ENCODE measurements at regions not wholly inside any gene's neighbourhood (a gene's known extent, or its start where the extent isn't known, plus 50 kb on each side); places are given as distances from the start of the nearest gene placed in this dataset.

DNA sequence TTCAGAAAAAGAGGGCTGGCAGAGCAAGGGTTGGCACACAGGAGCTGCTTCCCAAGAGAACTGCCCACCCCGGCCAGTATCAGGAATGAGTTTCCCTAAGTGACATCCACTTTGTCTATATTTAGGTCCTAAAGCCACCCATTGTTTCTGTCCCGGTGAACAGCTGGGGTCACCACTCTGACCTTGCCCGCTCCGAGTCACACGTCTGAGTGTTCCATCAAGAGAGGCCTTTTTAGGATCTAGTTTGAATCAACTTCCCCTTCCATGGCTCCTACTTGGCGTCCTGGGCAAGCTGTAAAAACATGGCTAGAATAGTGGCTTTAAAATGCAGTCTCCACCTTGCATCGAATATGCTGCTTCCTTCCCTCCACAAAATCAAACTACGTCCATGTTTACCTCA is 109.6 kb upstream of the ARHGEF3 start:
- TF ChIP-seq, protein P1, sequence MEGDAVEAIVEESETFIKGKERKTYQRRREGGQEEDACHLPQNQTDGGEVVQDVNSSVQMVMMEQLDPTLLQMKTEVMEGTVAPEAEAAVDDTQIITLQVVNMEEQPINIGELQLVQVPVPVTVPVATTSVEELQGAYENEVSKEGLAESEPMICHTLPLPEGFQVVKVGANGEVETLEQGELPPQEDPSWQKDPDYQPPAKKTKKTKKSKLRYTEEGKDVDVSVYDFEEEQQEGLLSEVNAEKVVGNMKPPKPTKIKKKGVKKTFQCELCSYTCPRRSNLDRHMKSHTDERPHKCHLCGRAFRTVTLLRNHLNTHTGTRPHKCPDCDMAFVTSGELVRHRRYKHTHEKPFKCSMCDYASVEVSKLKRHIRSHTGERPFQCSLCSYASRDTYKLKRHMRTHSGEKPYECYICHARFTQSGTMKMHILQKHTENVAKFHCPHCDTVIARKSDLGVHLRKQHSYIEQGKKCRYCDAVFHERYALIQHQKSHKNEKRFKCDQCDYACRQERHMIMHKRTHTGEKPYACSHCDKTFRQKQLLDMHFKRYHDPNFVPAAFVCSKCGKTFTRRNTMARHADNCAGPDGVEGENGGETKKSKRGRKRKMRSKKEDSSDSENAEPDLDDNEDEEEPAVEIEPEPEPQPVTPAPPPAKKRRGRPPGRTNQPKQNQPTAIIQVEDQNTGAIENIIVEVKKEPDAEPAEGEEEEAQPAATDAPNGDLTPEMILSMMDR (IDR thresholded peaks at IDR 0.05), result no peak
- TF ChIP-seq POLR2A (IDR thresholded peaks at IDR 0.05) (no peak), POLR2AphosphoS5 (IDR thresholded peaks at IDR 0.05) (no peak), EP300 (IDR thresholded peaks at IDR 0.05) (no peak)

Data from suprapubic skin (tissue), 4 donors.